HepG2 (cell line): ENCODE measurements at regions not wholly inside any gene's neighbourhood (a gene's known extent, or its start where the extent isn't known, plus 50 kb on each side); places are given as distances from the start of the nearest gene placed in this dataset.

Experiments
- ATAC-seq: fragments of 200-7000 bp; cut with Tn5 transposase; 3 replicates; pipeline ENCODE4 v1.9.1; 2020; ENCODE audit warnings: mild to moderate bottlenecking, moderate library complexity
- BruUV-seq: library from RNA; stranded (reverse); fragments of 400-500 nt; replicated peaks from 2 replicates; lab custom pipeline; 2021; lab: Mats Ljungman, UMichigan
- CTCF ChIA-PET: fragments of 300-600 bp; formaldehyde crosslinking; extraction: SDS; loops from one replicate; lab custom pipeline; 2021; ENCODE audit warnings: low total read pairs, inconsistent platforms, low intra/inter-chr PET ratio; lab: Yijun Ruan, JAX
- POLR2A ChIA-PET: fragments of 350-600 bp; sonication (Branson Sonifier 250); formaldehyde crosslinking; loops from one replicate; lab custom pipeline; 2020; ENCODE audit warnings: antibody characterized with exemption, inconsistent platforms; lab: Yijun Ruan, JAX
- DNase-seq: peaks from one replicate; pipeline ENCODE4 v3.0.0-alpha.2; 2015; ENCODE audit warnings: low spot score
- FAIRE-seq: peaks from 3 replicates; lab custom pipeline; 2011; peaks lifted over from hg19 to GRCh38; lab: Jason Lieb, UNC
- H2AFZ ChIP-seq: one replicate; pipeline ENCODE4 v1.6.1; 2011; ENCODE audit warnings: low read length, inconsistent platforms
- H3K27ac ChIP-seq: fragments of 300-600 bp; 3 replicates; pipeline ENCODE4 v1.8.0; 2011; ENCODE audit warnings: mixed run types, mild to moderate bottlenecking, mixed read lengths, low read length, inconsistent platforms; ENCODE audit not compliant: insufficient read depth; ENCODE audit errors: extremely low read length
- H3K27me3 ChIP-seq, 2 experiments: fragments of 200-600 bp in 1 of 2; 2 replicates in 1 of 2; 3 replicates in 1 of 2; pipeline versions ENCODE4 v1.6.0 to v1.8.0; 2011; ENCODE audit warnings: low read length in 2 of 2, mild to moderate bottlenecking in 2 of 2, moderate library complexity in 2 of 2, inconsistent platforms in 1 of 2; ENCODE audit not compliant: insufficient read depth in 2 of 2, control insufficient read depth in 1 of 2
- H3K36me3 ChIP-seq, 2 experiments: fragments of 200-600 bp in 1 of 2; replicated peaks in 1 of 2; 2 replicates in 1 of 2; 3 replicates in 1 of 2; pipeline versions ENCODE4 v1.5.1 to v1.8.0; 2011; ENCODE audit warnings: low read length in 2 of 2, inconsistent platforms in 1 of 2; ENCODE audit not compliant: insufficient read depth in 2 of 2, control insufficient read depth in 1 of 2
- H3K4me1 ChIP-seq: 2 replicates; pipeline ENCODE4 v1.5.1; 2012; ENCODE audit warnings: low read length, inconsistent platforms; ENCODE audit not compliant: insufficient read depth
- H3K4me2 ChIP-seq: 2 replicates; pipeline ENCODE4 v1.6.0; 2011; ENCODE audit warnings: low read depth, low read length, inconsistent platforms
- H3K4me3 ChIP-seq, 3 experiments: fragments of 200-600 bp in 1 of 3; sonication (generic), shearing (Covaris generic) in 1 of 3; replicated peaks in 1 of 3; 2 replicates each; pipeline ENCODE4 v1.5.1; 2011 to 2016; ENCODE audit warnings: low read length in 3 of 3, inconsistent platforms in 2 of 3, low read depth in 2 of 3, mild to moderate bottlenecking in 2 of 3, control low read depth in 1 of 3, mixed read lengths in 1 of 3; ENCODE audit not compliant: insufficient read depth in 1 of 3
- H3K79me2 ChIP-seq: one replicate; pipeline ENCODE4 v1.6.1; 2011; ENCODE audit warnings: low read length, inconsistent platforms; ENCODE audit not compliant: insufficient read depth
- H3K9ac ChIP-seq: 2 replicates; pipeline ENCODE4 v1.6.0; 2011; ENCODE audit warnings: mild to moderate bottlenecking, low read depth, low read length, inconsistent platforms; ENCODE audit not compliant: insufficient read depth
- H3K9me3 ChIP-seq: 2 replicates; pipeline ENCODE4 v1.5.1; 2012; ENCODE audit warnings: mild to moderate bottlenecking, low read length
- H4K20me1 ChIP-seq: 2 replicates; pipeline ENCODE4 v1.6.0; 2011; ENCODE audit warnings: inconsistent platforms, mild to moderate bottlenecking, low read length, moderate library complexity; ENCODE audit not compliant: insufficient read depth
- FOXJ3 ChIP-seq: sonication (generic); formaldehyde crosslinking; IDR thresholded peaks from 2 replicates; pipeline ENCODE4 v1.4.0; 2020; ENCODE audit warnings: missing genetic modification reagents, mild to moderate bottlenecking, borderline replicate concordance
- GPN1 ChIP-seq: sonication (generic); formaldehyde crosslinking; IDR thresholded peaks from 2 replicates; pipeline ENCODE4 v1.5.1; 2020; ENCODE audit warnings: missing genetic modification reagents, borderline replicate concordance
- RCOR2 ChIP-seq: IDR thresholded peaks from 2 replicates; pipeline ENCODE4 v1.6.1; 2016; ENCODE audit warnings: missing biosample characterization, missing genetic modification reagents
- SMAD9 ChIP-seq: sonication (generic); formaldehyde crosslinking; IDR thresholded peaks from 2 replicates; pipeline ENCODE4 v1.5.1; 2020; ENCODE audit warnings: mild to moderate bottlenecking, missing genetic modification reagents
- SOX6 ChIP-seq, 2 experiments: fragments of 450-650 bp in 1 of 2; sonication (generic) in 1 of 2; formaldehyde crosslinking in 1 of 2; IDR thresholded peaks; 2 replicates each; pipeline versions ENCODE4 v1.4.0 to v1.6.1; 2017 to 2020; ENCODE audit warnings: antibody characterized with exemption in 1 of 2, mild to moderate bottlenecking in 1 of 2, missing genetic modification reagents in 1 of 2
- SUZ12 ChIP-seq: fragments of 150-350 bp; IDR thresholded peaks from 2 replicates; pipeline ENCODE4 v1.6.1; 2014; ENCODE audit warnings: low read depth, low read length
- YEATS2 ChIP-seq: sonication (generic); formaldehyde crosslinking; IDR thresholded peaks from 2 replicates; pipeline ENCODE4 v1.4.0; 2020; ENCODE audit warnings: missing genetic modification reagents, borderline replicate concordance
- ZBTB3 ChIP-seq: sonication (generic); formaldehyde crosslinking; IDR thresholded peaks from 2 replicates; pipeline ENCODE4 v1.4.0; 2020; ENCODE audit warnings: low read depth, mild to moderate bottlenecking, moderate library complexity, missing genetic modification reagents, borderline replicate concordance
- in situ Hi-C: cut with HindIII; loops from 2 replicates; pipeline ENCODE4 v1.10.0; 2017; ENCODE audit warnings: low pct_unique_long_range_greater_than_20kb; ENCODE audit not compliant: extremely low pct_ligation_motif_present
- intact Hi-C: fragments of 100-400 bp; cut with micrococcal nuclease; formaldehyde crosslinking; loops from one replicate; pipeline ENCODE4 v1.10.0; 2022; ENCODE audit not compliant: unreplicated experiment
- TF ChIP-seq, protein P1 (sequence below): sonication (generic); formaldehyde crosslinking; IDR thresholded peaks from 2 replicates; pipeline ENCODE4 v1.5.1; 2020; ENCODE audit warnings: mild to moderate bottlenecking, moderate library complexity, missing genetic modification reagents
- TF ChIP-seq, protein P2 (sequence below): sonication (generic); formaldehyde crosslinking; IDR thresholded peaks from 2 replicates; pipeline ENCODE4 v1.8.1; 2023; ENCODE audit warnings: missing genetic modification reagents, mild to moderate bottlenecking, borderline replicate concordance
- TF ChIP-seq, protein P3 (sequence below): sonication (generic); formaldehyde crosslinking; IDR thresholded peaks from 2 replicates; pipeline ENCODE4 v1.5.0; 2020; ENCODE audit warnings: missing genetic modification reagents

DNA sequence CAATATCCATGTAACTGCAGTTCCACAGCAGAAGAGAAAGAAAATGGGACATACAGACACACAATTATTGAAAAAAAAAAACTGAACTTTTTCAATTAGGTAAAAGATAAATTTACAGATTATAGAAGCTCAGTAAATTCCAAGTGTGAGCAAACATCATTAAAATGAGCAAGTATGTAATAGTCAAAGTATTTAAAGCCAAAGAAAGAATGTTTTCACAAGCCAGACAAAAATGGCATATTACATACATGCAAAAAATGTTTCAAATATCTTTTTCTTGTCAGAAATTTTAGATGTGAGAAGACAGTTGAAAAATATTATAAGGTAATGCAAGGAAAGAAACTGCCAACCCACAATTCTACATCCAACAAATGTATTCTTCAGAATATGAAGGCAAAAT, 150.2 kb upstream of the AKR1E2 start:
- in situ Hi-C loops, result no loop called here
- Histone ChIP-seq H3K4me1 (peaks cover 19% of the 10 kb centered on the region), H3K27me3 (peaks cover 0 to 9% of the 10 kb centered on the region in 2 experiments; a peak in 2 of 5 replicates), H3K4me2 (no peak overlapping the region), H3K27ac (no peak overlapping the region)
- ATAC-seq, result no peak
- TF ChIP-seq, protein P1, sequence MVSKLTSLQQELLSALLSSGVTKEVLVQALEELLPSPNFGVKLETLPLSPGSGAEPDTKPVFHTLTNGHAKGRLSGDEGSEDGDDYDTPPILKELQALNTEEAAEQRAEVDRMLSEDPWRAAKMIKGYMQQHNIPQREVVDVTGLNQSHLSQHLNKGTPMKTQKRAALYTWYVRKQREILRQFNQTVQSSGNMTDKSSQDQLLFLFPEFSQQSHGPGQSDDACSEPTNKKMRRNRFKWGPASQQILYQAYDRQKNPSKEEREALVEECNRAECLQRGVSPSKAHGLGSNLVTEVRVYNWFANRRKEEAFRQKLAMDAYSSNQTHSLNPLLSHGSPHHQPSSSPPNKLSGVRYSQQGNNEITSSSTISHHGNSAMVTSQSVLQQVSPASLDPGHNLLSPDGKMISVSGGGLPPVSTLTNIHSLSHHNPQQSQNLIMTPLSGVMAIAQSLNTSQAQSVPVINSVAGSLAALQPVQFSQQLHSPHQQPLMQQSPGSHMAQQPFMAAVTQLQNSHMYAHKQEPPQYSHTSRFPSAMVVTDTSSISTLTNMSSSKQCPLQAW (CRISPR knock-in tag), result no peak
- TF ChIP-seq SMAD9 (CRISPR knock-in tag) (no peak), RCOR2 (CRISPR knock-in tag) (no peak), ZBTB3 (CRISPR knock-in tag) (no peak), FOXJ3 (no peak), YEATS2 (CRISPR knock-in tag) (no peak), SUZ12 (no peak), GPN1 (CRISPR knock-in tag) (no peak), SOX6 (IDR thresholded peaks at IDR 0.05) (no peak), SOX6 (CRISPR knock-in tag; IDR thresholded peaks at IDR 0.05) (no peak)
- TF ChIP-seq, protein P2, sequence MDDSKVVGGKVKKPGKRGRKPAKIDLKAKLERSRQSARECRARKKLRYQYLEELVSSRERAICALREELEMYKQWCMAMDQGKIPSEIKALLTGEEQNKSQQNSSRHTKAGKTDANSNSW (CRISPR knock-in tag), result no peak
- TF ChIP-seq, protein P3, sequence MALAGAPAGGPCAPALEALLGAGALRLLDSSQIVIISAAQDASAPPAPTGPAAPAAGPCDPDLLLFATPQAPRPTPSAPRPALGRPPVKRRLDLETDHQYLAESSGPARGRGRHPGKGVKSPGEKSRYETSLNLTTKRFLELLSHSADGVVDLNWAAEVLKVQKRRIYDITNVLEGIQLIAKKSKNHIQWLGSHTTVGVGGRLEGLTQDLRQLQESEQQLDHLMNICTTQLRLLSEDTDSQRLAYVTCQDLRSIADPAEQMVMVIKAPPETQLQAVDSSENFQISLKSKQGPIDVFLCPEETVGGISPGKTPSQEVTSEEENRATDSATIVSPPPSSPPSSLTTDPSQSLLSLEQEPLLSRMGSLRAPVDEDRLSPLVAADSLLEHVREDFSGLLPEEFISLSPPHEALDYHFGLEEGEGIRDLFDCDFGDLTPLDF (CRISPR knock-in tag), result no peak
- TF ChIP-seq, all 625 proteins: peak for 0
- Histone ChIP-seq H3K9me3 (no peaks in the 10 kb centered on the region), H3K36me3 (no peaks in the 10 kb centered on the region), H3K79me2 (no peaks in the 10 kb centered on the region), H3K9ac (no peak overlapping the region), H2AFZ (no peak overlapping the region), H3K4me3 (no peak overlapping the region), H4K20me1 (no peaks in the 10 kb centered on the region)
- ChIA-PET CTCF (no interaction called here), POLR2A (no interaction called here)
- no TSS peak for BruUV-seq
- DNase-seq, result no peak
- intact Hi-C loops, result no loop called here
- no peak for FAIRE-seq
